Caco-2 (cell line): ENCODE measurements at regions not wholly inside any gene's neighbourhood (a gene's known extent, or its start where the extent isn't known, plus 50 kb on each side); places are given as distances from the start of the nearest gene placed in this dataset.

Experiments used
- BruUV-seq: library from RNA; stranded (reverse); fragments of 400-500 nt; replicated peaks from 2 replicates; lab custom pipeline; 2021; lab: Mats Ljungman, UMichigan
- CTCF ChIA-PET: fragments of 300-600 bp; sonication (Branson Sonifier 250); formaldehyde crosslinking; loops from one replicate; lab custom pipeline; 2022; ENCODE audit warnings: antibody characterized with exemption; lab: Charles Lee
- POLR2A ChIA-PET: fragments of 300-600 bp; sonication (Branson Sonifier 250); formaldehyde crosslinking; loops from one replicate; lab custom pipeline; 2022; ENCODE audit warnings: antibody characterized with exemption; lab: Charles Lee
- DNase-seq, 2 experiments: peaks; one replicate each; pipeline versions ENCODE4 v3.0.0 to v3.0.0-alpha.2; 2020 to 2022
- H3K27me3 ChIP-seq: replicated peaks from 2 replicates; pipeline ENCODE4 v1.6.0; 2011; ENCODE audit warnings: low read length; ENCODE audit not compliant: control insufficient read depth, insufficient read depth
- H3K36me3 ChIP-seq: 2 replicates; pipeline ENCODE4 v1.5.1; 2011; ENCODE audit warnings: low read length; ENCODE audit not compliant: control insufficient read depth, insufficient read depth
- H3K4me1 ChIP-seq: fragments of 250-450 bp; sonication (Bioruptor Pico); 2 replicates; pipeline ENCODE4 v1.5.1; 2020; ENCODE audit warnings: mild to moderate bottlenecking
- H3K4me3 ChIP-seq: 2 replicates; pipeline ENCODE4 v1.5.1; 2011; ENCODE audit warnings: low read depth, mild to moderate bottlenecking, control low read depth, low read length
- H3K9me3 ChIP-seq: fragments of 250-450 bp; sonication (Bioruptor Pico); 2 replicates; pipeline ENCODE4 v1.5.1; 2020; ENCODE audit warnings: mild to moderate bottlenecking, moderate library complexity
- H3K27ac Mint-ChIP-seq: one replicate; pipeline ENCODE4 v1.8.0; 2022; ENCODE audit warnings: mixed read lengths; ENCODE audit not compliant: unreplicated experiment
- H3K27me3 Mint-ChIP-seq: one replicate; pipeline ENCODE4 v1.8.0; 2022; ENCODE audit warnings: mixed read lengths; ENCODE audit not compliant: insufficient read depth, unreplicated experiment
- H3K36me3 Mint-ChIP-seq: one replicate; pipeline ENCODE4 v1.8.0; 2022; ENCODE audit warnings: mild to moderate bottlenecking, mixed read lengths; ENCODE audit not compliant: insufficient read depth, unreplicated experiment
- H3K4me1 Mint-ChIP-seq: one replicate; pipeline ENCODE4 v1.8.0; 2022; ENCODE audit warnings: low read depth, mixed read lengths; ENCODE audit not compliant: unreplicated experiment
- H3K4me3 Mint-ChIP-seq: one replicate; pipeline ENCODE4 v1.8.0; 2022; ENCODE audit warnings: mild to moderate bottlenecking, moderate library complexity, mixed read lengths; ENCODE audit not compliant: unreplicated experiment
- H3K9me3 Mint-ChIP-seq: one replicate; pipeline ENCODE4 v1.8.0; 2022; ENCODE audit warnings: mixed read lengths; ENCODE audit not compliant: unreplicated experiment
- intact Hi-C: fragments of 100-400 bp; cut with micrococcal nuclease; formaldehyde crosslinking; loops from one replicate; pipeline ENCODE4 v1.10.0; 2022; ENCODE audit not compliant: unreplicated experiment
- TF ChIP-seq, protein P1 (sequence below), 2 experiments: fragments of 200-600 bp in 1 of 2; IDR thresholded peaks; 1 replicate in 1 of 2; 2 replicates in 1 of 2; pipeline versions ENCODE4 v1.5.1 to v1.8.0; 2011 to 2022; ENCODE audit warnings: antibody characterized with exemption in 1 of 2, control low read depth in 1 of 2, inconsistent platforms in 1 of 2, low read depth in 1 of 2, low read length in 1 of 2, mild to moderate bottlenecking in 1 of 2, moderate library complexity in 1 of 2; ENCODE audit not compliant: insufficient read depth in 1 of 2, severe bottlenecking in 1 of 2, unreplicated experiment in 1 of 2

DNA sequence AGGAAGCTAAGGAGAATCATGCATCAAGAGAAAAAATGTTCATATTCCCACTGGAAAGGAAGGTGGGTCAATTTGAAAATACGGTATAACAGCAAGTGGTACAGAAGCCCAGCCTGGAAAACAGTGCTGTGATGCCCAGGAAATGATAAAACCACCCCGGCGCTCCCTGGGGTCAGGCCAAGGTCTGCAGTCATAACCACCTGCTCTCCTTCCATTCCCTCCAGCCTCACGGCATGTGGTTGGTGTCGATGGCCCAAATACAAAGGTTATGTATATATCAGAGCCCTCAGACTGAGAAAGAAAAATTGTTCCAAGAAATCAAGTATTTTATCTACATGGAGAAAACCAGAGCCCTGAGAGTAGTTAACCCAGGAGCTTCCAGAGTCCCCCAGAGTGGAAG lies 208.1 kb upstream of the CDYL start:
- BruUV-seq: no TSS peak
- no peak overlapping the region for H3K4me3 Mint-ChIP-seq
- Histone ChIP-seq H3K36me3 (no peaks in the 10 kb centered on the region), H3K9me3 (peaks cover 18% of the 10 kb centered on the region), H3K27me3 (no peaks in the 10 kb centered on the region), H3K4me3 (no peak overlapping the region), H3K4me1 (no peaks in the 10 kb centered on the region)
- H3K9me3 Mint-ChIP-seq: peaks cover 17% of the 10 kb centered on the region
- intact Hi-C loops: no loop called here
- no peak overlapping the region for H3K27ac Mint-ChIP-seq
- no peaks in the 10 kb centered on the region for H3K4me1 Mint-ChIP-seq
- H3K27me3 Mint-ChIP-seq: peaks cover 4% of the 10 kb centered on the region
- ChIA-PET POLR2A (no interaction called here), CTCF (no interaction called here)
- no peaks in the 10 kb centered on the region for H3K36me3 Mint-ChIP-seq
- DNase-seq: no peak
- TF ChIP-seq, protein P1, sequence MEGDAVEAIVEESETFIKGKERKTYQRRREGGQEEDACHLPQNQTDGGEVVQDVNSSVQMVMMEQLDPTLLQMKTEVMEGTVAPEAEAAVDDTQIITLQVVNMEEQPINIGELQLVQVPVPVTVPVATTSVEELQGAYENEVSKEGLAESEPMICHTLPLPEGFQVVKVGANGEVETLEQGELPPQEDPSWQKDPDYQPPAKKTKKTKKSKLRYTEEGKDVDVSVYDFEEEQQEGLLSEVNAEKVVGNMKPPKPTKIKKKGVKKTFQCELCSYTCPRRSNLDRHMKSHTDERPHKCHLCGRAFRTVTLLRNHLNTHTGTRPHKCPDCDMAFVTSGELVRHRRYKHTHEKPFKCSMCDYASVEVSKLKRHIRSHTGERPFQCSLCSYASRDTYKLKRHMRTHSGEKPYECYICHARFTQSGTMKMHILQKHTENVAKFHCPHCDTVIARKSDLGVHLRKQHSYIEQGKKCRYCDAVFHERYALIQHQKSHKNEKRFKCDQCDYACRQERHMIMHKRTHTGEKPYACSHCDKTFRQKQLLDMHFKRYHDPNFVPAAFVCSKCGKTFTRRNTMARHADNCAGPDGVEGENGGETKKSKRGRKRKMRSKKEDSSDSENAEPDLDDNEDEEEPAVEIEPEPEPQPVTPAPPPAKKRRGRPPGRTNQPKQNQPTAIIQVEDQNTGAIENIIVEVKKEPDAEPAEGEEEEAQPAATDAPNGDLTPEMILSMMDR (IDR thresholded peaks at IDR 0.05; ENCODE audit: insufficient read depth in 1 of 2, low read depth in 1 of 2, low read length in 1 of 2, severe bottlenecking in 1 of 2, unreplicated experiment in 1 of 2): no peak

DNA sequence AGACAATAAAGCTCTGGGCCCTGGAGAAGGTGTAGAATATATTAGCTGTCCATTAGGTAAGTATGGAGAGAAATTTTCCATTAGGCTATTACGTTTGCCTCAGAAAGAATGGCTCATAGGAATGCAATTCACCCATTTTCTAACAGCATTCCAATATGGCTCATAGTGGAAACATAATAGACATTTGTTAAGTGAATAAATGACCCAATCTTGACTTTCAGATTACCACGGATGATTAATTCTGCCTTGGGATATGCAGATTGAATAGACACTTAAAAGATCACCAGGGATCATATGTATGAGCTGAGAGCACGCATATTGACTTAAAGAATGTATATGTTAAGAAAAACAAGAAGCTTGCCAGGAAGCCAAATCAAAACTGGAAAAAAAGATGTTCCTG lies 209.1 kb upstream of the CDYL start:
- H3K4me3 ChIP-seq: no peak overlapping the region
- Mint-ChIP-seq H3K27me3 (peaks cover 6% of the 10 kb centered on the region), H3K4me1 (no peaks in the 10 kb centered on the region), H3K4me3 (no peak overlapping the region), H3K36me3 (no peaks in the 10 kb centered on the region), H3K27ac (no peak overlapping the region), H3K9me3 (peaks cover 17% of the 10 kb centered on the region)
- no peaks in the 10 kb centered on the region for H3K4me1 ChIP-seq
- no peaks in the 10 kb centered on the region for H3K36me3 ChIP-seq
- POLR2A ChIA-PET: no interaction called here
- H3K9me3 ChIP-seq: peaks cover 18% of the 10 kb centered on the region
- no peak for DNase-seq
- CTCF ChIA-PET: no interaction called here
- no peaks in the 10 kb centered on the region for H3K27me3 ChIP-seq
- no TSS peak for BruUV-seq
- TF ChIP-seq, protein P1 (IDR thresholded peaks at IDR 0.05; ENCODE audit: insufficient read depth in 1 of 2, low read depth in 1 of 2, low read length in 1 of 2, severe bottlenecking in 1 of 2, unreplicated experiment in 1 of 2): no peak
- intact Hi-C loops: no loop called here

DNA sequence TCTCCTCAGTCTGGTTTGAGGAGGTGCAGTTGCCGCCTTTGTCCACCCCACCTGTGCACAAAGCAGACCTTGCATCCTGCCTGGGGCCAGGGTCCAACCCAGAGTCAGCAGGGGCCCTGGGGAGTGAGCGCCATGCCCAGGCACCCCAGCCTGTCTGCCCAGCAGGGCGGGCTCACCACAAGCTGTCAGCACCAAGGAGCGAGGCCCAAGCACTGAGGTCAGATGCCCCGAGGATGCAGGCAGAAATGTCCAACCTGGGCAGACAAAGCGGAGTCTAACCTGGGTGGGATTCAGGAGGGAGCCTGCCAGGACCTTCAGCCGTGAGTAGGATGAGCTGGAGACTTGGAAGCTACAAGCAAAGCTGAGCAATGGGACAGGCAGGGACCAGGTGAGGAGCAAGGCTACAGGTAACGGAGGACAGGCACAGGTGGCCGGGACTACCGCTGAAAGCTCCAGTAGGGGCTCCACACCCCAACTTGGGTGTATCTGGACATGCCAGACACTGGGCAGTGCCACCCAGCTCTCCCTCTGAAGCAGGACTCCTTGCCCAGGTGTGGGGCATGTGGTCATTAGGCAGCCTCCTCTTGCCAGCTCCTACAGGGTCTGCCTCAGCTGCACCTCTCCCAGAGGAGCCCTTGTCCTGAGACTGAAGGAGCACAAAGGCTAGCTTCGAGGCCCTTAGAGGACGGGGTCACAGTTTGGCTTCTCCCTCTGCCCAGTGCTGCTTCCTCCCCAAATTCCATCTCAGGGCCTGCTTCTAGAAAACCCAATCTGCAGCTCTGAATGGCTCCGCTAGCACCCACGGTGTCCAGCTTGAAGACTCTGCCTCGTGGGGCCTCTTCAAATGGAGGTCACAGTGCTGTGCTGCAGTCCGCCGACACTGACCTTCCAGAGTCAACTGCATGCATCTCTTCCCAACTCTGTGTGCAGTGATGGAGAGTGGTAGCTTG lies 210.6 kb upstream of the CDYL start:
- CTCF ChIA-PET: no interaction called here
- intact Hi-C loops: no loop called here
- Mint-ChIP-seq H3K36me3 (no peaks in the 10 kb centered on the region), H3K9me3 (peaks cover 1% of the 10 kb centered on the region), H3K4me3 (no peak overlapping the region), H3K4me1 (no peaks in the 10 kb centered on the region), H3K27ac (no peak overlapping the region), H3K27me3 (peaks cover 9% of the 10 kb centered on the region)
- Histone ChIP-seq H3K9me3 (peaks cover 7% of the 10 kb centered on the region; the same call in 1 of the 2 replicates), H3K36me3 (no peaks in the 10 kb centered on the region), H3K27me3 (no peaks in the 10 kb centered on the region), H3K4me1 (no peaks in the 10 kb centered on the region), H3K4me3 (no peak overlapping the region)
- no peak for DNase-seq
- POLR2A ChIA-PET: no interaction called here
- BruUV-seq: no TSS peak
- TF ChIP-seq, protein P1 (IDR thresholded peaks at IDR 0.05; ENCODE audit: insufficient read depth in 1 of 2, low read depth in 1 of 2, low read length in 1 of 2, severe bottlenecking in 1 of 2, unreplicated experiment in 1 of 2): no peak
